Tibial nerve (tissue), 3 donors: ENCODE measurements at regions not wholly inside any gene's neighbourhood (a gene's known extent, or its start where the extent isn't known, plus 50 kb on each side); places are given as distances from the start of the nearest gene placed in this dataset.

Experiments used
- POLR2A ChIP-seq, 2 donors: fragments of 450-650 bp; IDR thresholded peaks; one replicate each; pipeline ENCODE4 v1.6.1; 2017; ENCODE audit warnings: antibody characterized with exemption in 2 of 2, mild to moderate bottlenecking in 2 of 2, moderate library complexity in 2 of 2
- TF ChIP-seq, protein P1 (sequence below), 5 experiments: fragments of 200-600 bp in 3 of 5; fragments of 450-650 bp in 2 of 5; sonication (generic) in 3 of 5; IDR thresholded peaks; one replicate each; pipeline ENCODE4 v1.5.1; 2016 to 2019; ENCODE audit warnings: antibody characterized with exemption in 5 of 5, mild to moderate bottlenecking in 3 of 5, moderate library complexity in 2 of 5

- TF ChIP-seq, protein P1, sequence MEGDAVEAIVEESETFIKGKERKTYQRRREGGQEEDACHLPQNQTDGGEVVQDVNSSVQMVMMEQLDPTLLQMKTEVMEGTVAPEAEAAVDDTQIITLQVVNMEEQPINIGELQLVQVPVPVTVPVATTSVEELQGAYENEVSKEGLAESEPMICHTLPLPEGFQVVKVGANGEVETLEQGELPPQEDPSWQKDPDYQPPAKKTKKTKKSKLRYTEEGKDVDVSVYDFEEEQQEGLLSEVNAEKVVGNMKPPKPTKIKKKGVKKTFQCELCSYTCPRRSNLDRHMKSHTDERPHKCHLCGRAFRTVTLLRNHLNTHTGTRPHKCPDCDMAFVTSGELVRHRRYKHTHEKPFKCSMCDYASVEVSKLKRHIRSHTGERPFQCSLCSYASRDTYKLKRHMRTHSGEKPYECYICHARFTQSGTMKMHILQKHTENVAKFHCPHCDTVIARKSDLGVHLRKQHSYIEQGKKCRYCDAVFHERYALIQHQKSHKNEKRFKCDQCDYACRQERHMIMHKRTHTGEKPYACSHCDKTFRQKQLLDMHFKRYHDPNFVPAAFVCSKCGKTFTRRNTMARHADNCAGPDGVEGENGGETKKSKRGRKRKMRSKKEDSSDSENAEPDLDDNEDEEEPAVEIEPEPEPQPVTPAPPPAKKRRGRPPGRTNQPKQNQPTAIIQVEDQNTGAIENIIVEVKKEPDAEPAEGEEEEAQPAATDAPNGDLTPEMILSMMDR (IDR thresholded peaks at IDR 0.05) = no peak
- TF ChIP-seq POLR2A (IDR thresholded peaks at IDR 0.05) = no peak
Observed at GRCh38 chr13:91249370-91249769, 98.1 kb upstream of the MIR17HG start.
